Breast epithelium (tissue), 3 donors: ENCODE measurements at regions not wholly inside any gene's neighbourhood (a gene's known extent, or its start where the extent isn't known, plus 50 kb on each side); places are given as distances from the start of the nearest gene placed in this dataset.

ENCODE experiments used
- CTCF ChIP-seq, 3 donors: fragments of 450-650 bp; IDR thresholded peaks; one replicate each; pipeline ENCODE4 v1.5.1; 2016 to 2017; ENCODE audit warnings: antibody characterized with exemption in 3 of 3, mild to moderate bottlenecking in 3 of 3, moderate library complexity in 3 of 3
- POLR2A ChIP-seq: fragments of 450-650 bp; IDR thresholded peaks from one replicate; pipeline ENCODE4 v1.6.1; 2016; ENCODE audit warnings: antibody characterized with exemption, mild to moderate bottlenecking, moderate library complexity

DNA sequence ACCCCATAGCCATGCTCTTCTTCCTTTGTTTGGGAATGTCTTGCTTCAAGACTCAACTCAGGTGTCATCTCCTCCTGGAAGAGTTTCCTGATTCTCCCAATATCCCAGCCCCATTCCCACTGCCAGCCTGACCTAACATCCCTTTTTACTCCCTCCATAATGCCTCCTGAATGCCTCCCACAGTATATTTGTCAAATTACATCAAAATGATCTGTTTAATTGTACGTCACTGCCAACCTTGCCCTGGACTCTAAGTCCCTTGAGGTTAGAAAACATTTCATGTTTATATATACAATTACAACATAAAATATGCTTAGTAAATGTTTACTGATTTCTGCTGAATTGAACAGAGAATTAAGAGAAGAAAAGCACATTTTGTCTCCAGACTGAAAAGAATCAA, 301.6 kb upstream of the PDE4D start:
- TF ChIP-seq CTCF (IDR thresholded peaks at IDR 0.05) (no peak), POLR2A (no peak)
